Nephron progenitor cell (in vitro differentiated cells): ENCODE measurements at regions not wholly inside any gene's neighbourhood (a gene's known extent, or its start where the extent isn't known, plus 50 kb on each side); places are given as distances from the start of the nearest gene placed in this dataset.

Source experiments
- DNase-seq: peaks from one replicate; pipeline ENCODE4 v3.0.0; 2021
- H3K27ac Mint-ChIP-seq: 2 replicates; pipeline ENCODE4 v1.8.0; 2021; ENCODE audit warnings: mild to moderate bottlenecking, moderate library complexity, mixed read lengths
- H3K27me3 Mint-ChIP-seq: 2 replicates; pipeline ENCODE4 v1.8.0; 2021; ENCODE audit warnings: mild to moderate bottlenecking, low read depth, mixed read lengths; ENCODE audit not compliant: poor library complexity
- H3K36me3 Mint-ChIP-seq: 2 replicates; pipeline ENCODE4 v1.8.0; 2021; ENCODE audit warnings: low read depth, mixed read lengths
- H3K4me1 Mint-ChIP-seq: 2 replicates; pipeline ENCODE4 v1.8.0; 2021; ENCODE audit warnings: mixed read lengths
- H3K4me3 Mint-ChIP-seq: 2 replicates; pipeline ENCODE4 v1.8.0; 2021; ENCODE audit warnings: mild to moderate bottlenecking, moderate library complexity, mixed read lengths
- H3K9me3 Mint-ChIP-seq: 2 replicates; pipeline ENCODE4 v1.8.0; 2021; ENCODE audit warnings: mild to moderate bottlenecking, moderate library complexity, mixed read lengths
- CTCF ChIP-seq: fragments of 200-600 bp; sonication (generic); IDR thresholded peaks from 2 replicates; pipeline ENCODE4 v1.5.0; 2021; ENCODE audit warnings: antibody characterized with exemption

GRCh38 chr20:17155401-17155800, 71.4 kb upstream of the PCSK2 start:
- no peak for DNase-seq
- no peaks in the 10 kb centered on the region for H3K36me3 Mint-ChIP-seq
- H3K4me3 Mint-ChIP-seq: no peak overlapping the region
- H3K4me1 Mint-ChIP-seq: no peaks in the 10 kb centered on the region
- peaks cover 4% of the 10 kb centered on the region for H3K27me3 Mint-ChIP-seq
- H3K27ac Mint-ChIP-seq: no peak overlapping the region
- H3K9me3 Mint-ChIP-seq: no peaks in the 10 kb centered on the region
- no peak for TF ChIP-seq CTCF

GRCh38 chr20:17158701-17159100, 68.1 kb upstream of the PCSK2 start:
- TF ChIP-seq CTCF: no peak
- H3K9me3 Mint-ChIP-seq: no peaks in the 10 kb centered on the region
- H3K4me1 Mint-ChIP-seq: no peaks in the 10 kb centered on the region
- H3K4me3 Mint-ChIP-seq: no peak overlapping the region
- no peaks in the 10 kb centered on the region for H3K27me3 Mint-ChIP-seq
- no peaks in the 10 kb centered on the region for H3K36me3 Mint-ChIP-seq
- no peak overlapping the region for H3K27ac Mint-ChIP-seq
- no peak for DNase-seq

GRCh38 chr20:17161673-17162481, 65.0 kb upstream of the PCSK2 start:
- DNase-seq: no peak
- H3K27ac Mint-ChIP-seq: no peak overlapping the region

GRCh38 chr20:17168026-17168612, 58.7 kb upstream of the PCSK2 start:
- Mint-ChIP-seq H3K27me3 (peaks cover 10% of the 10 kb centered on the region), H3K4me1 (peaks cover 16% of the 10 kb centered on the region), H3K4me3 (no peak overlapping the region), H3K36me3 (no peaks in the 10 kb centered on the region), H3K9me3 (no peaks in the 10 kb centered on the region), H3K27ac (no peak overlapping the region)
- no peak for TF ChIP-seq CTCF
- no peak for DNase-seq

More at GRCh38 chr20:17161673-17162481, 65.0 kb upstream of the PCSK2 start:
- H3K4me1 Mint-ChIP-seq: no peaks in the 10 kb centered on the region
- no peak overlapping the region for H3K4me3 Mint-ChIP-seq
- no peaks in the 10 kb centered on the region for H3K9me3 Mint-ChIP-seq
- H3K27me3 Mint-ChIP-seq: peaks cover 4% of the 10 kb centered on the region
- H3K36me3 Mint-ChIP-seq: no peaks in the 10 kb centered on the region
- TF ChIP-seq CTCF: no peak

GRCh38 chr20:17169585-17170136, 57.2 kb upstream of the PCSK2 start:
- Mint-ChIP-seq H3K4me1 (peaks cover 16% of the 10 kb centered on the region), H3K27me3 (peaks cover 10% of the 10 kb centered on the region), H3K27ac (no peak overlapping the region), H3K4me3 (no peak overlapping the region), H3K36me3 (no peaks in the 10 kb centered on the region), H3K9me3 (no peaks in the 10 kb centered on the region)
- TF ChIP-seq CTCF: no peak
- no peak for DNase-seq
